ENCODE measurements at regions not wholly inside any gene's neighbourhood (a gene's known extent, or its start where the extent isn't known, plus 50 kb on each side); places are given as distances from the start of the nearest gene placed in this dataset.

DNA sequence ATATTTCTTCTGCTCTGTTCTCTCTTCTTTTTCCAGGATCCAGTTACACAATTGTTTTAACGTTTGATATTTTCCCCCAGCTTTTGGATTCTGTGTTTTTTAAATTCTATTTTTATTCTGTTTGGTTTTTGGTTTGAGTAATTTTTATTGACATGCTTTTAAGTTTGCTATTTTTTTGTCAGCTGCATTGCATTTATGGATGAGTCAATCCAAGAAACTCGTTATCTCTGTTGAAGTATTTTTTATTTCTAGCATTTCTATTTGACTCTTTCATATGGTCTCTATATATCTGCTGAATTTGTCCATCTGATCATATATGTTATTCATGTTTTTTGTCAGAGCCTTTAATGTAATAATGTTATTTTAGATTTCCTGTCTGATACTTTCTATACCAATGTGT lies 65.6 kb downstream of the DDIT4L start:
- no peak overlapping the region for H2AFZ ChIP-seq (ENCODE audit: low read length)
- TF ChIP-seq, protein P1, sequence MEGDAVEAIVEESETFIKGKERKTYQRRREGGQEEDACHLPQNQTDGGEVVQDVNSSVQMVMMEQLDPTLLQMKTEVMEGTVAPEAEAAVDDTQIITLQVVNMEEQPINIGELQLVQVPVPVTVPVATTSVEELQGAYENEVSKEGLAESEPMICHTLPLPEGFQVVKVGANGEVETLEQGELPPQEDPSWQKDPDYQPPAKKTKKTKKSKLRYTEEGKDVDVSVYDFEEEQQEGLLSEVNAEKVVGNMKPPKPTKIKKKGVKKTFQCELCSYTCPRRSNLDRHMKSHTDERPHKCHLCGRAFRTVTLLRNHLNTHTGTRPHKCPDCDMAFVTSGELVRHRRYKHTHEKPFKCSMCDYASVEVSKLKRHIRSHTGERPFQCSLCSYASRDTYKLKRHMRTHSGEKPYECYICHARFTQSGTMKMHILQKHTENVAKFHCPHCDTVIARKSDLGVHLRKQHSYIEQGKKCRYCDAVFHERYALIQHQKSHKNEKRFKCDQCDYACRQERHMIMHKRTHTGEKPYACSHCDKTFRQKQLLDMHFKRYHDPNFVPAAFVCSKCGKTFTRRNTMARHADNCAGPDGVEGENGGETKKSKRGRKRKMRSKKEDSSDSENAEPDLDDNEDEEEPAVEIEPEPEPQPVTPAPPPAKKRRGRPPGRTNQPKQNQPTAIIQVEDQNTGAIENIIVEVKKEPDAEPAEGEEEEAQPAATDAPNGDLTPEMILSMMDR (IDR thresholded peaks at IDR 0.05; ENCODE audit: extremely low read depth, low read depth, low read length), result no peak
- no peaks in the 10 kb centered on the region for H3K9me3 ChIP-seq (ENCODE audit: low read depth, low read length)
- no peaks in the 10 kb centered on the region for H3K27me3 ChIP-seq (ENCODE audit: insufficient read depth, low read length)
- H3K79me2 ChIP-seq (ENCODE audit: insufficient read depth, low read length), result no peaks in the 10 kb centered on the region
- no peak overlapping the region for H3K4me3 ChIP-seq (ENCODE audit: insufficient read depth, low read length)
- H3K4me1 ChIP-seq (ENCODE audit: insufficient read depth, low read length), result no peaks in the 10 kb centered on the region
- H3K27ac ChIP-seq (ENCODE audit: low read depth, low read length), result no peak overlapping the region
- no peaks in the 10 kb centered on the region for H3K36me3 ChIP-seq (ENCODE audit: insufficient read depth, low read length)
- H4K20me1 ChIP-seq (ENCODE audit: insufficient read depth, low read length), result no peaks in the 10 kb centered on the region
- no peak for DNase-seq (ENCODE audit: insufficient read length, low spot score, missing footprints)
- H3K4me2 ChIP-seq (ENCODE audit: insufficient read depth, low read length), result no peak overlapping the region

DNA sequence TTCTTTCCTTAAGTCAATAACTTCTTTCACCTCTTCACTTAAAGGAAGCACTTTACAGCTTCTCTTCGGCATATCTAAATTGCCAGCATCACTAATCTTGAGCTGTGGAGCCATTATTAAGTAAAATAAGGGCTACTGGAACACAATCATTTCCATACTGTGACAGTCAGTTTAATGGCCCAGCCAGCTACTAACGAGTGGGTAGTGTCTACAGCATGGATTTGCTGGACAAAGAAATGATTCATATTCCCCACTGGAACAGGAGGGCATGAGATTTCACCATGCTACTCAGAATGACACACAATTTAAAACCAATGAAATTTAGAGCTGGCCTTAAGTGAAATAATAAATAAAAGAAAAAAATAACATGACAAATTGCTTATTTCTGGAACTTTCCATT lies 72.1 kb downstream of the DDIT4L start:
- Histone ChIP-seq H3K27ac (ENCODE audit: low read depth, low read length) (no peak overlapping the region), H3K4me3 (ENCODE audit: insufficient read depth, low read length) (no peak overlapping the region), H3K9me3 (ENCODE audit: low read depth, low read length) (no peaks in the 10 kb centered on the region), H3K36me3 (ENCODE audit: insufficient read depth, low read length) (no peaks in the 10 kb centered on the region), H3K79me2 (ENCODE audit: insufficient read depth, low read length) (no peaks in the 10 kb centered on the region), H3K4me1 (ENCODE audit: insufficient read depth, low read length) (no peaks in the 10 kb centered on the region), H3K27me3 (ENCODE audit: insufficient read depth, low read length) (no peaks in the 10 kb centered on the region), H2AFZ (ENCODE audit: low read length) (no peak overlapping the region), H4K20me1 (ENCODE audit: insufficient read depth, low read length) (no peaks in the 10 kb centered on the region), H3K4me2 (ENCODE audit: insufficient read depth, low read length) (no peak overlapping the region)
- no peak for DNase-seq (ENCODE audit: insufficient read length, low spot score, missing footprints)
- TF ChIP-seq, protein P1 (IDR thresholded peaks at IDR 0.05; ENCODE audit: extremely low read depth, low read depth, low read length), result no peak

DNA sequence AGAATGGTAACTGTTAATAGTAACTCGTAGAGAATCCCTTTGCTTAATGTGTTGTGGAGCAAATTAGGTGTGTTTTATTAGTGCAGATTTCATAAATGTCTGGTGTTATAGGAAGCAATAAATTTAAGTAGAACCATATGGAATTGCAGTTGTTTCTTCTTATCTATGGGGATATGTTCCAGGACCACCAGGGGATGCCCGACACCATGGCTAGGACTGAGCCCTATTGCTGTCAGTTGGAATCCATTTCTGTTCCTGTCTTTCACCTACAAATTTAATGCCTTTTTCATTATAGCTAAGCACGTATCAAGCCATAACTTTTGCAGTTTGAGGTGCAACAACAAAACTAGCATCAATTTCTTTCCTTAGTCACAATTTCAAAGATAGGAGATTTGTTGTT lies 72.5 kb downstream of the DDIT4L start:
- no peak for DNase-seq (ENCODE audit: insufficient read length, low spot score, missing footprints)
- Histone ChIP-seq H3K4me1 (ENCODE audit: insufficient read depth, low read length) (no peaks in the 10 kb centered on the region), H3K9me3 (ENCODE audit: low read depth, low read length) (no peaks in the 10 kb centered on the region), H3K4me3 (ENCODE audit: insufficient read depth, low read length) (no peak overlapping the region), H3K27me3 (ENCODE audit: insufficient read depth, low read length) (no peaks in the 10 kb centered on the region), H3K36me3 (ENCODE audit: insufficient read depth, low read length) (no peaks in the 10 kb centered on the region), H2AFZ (ENCODE audit: low read length) (no peak overlapping the region), H3K79me2 (ENCODE audit: insufficient read depth, low read length) (no peaks in the 10 kb centered on the region), H3K4me2 (ENCODE audit: insufficient read depth, low read length) (no peak overlapping the region), H4K20me1 (ENCODE audit: insufficient read depth, low read length) (no peaks in the 10 kb centered on the region), H3K27ac (ENCODE audit: low read depth, low read length) (no peak overlapping the region)
- TF ChIP-seq, protein P1 (IDR thresholded peaks at IDR 0.05; ENCODE audit: extremely low read depth, low read depth, low read length), result no peak

DNA sequence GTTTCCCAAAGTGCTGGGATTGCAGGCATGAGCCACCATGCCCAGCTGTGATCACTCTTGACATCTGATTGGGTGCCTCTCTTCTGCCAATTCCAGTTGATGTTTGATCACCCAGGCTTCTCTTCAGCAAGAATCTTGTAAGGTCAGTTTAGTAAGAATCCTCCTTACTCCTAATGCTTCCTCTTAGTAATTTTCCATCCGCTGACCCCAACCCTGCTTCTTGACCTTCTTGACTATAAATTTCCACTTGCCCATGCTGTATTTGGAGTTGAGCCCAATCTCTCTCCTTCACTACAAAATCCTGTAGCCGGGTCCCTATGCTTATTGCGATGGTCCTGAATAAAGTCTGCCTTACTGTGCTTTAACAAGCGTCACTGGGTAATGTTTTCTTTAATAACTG lies 75.4 kb downstream of the DDIT4L start:
- H3K27me3 ChIP-seq (ENCODE audit: insufficient read depth, low read length), result no peaks in the 10 kb centered on the region
- H4K20me1 ChIP-seq (ENCODE audit: insufficient read depth, low read length), result no peaks in the 10 kb centered on the region
- no peaks in the 10 kb centered on the region for H3K36me3 ChIP-seq (ENCODE audit: insufficient read depth, low read length)
- no peak overlapping the region for H2AFZ ChIP-seq (ENCODE audit: low read length)
- H3K9me3 ChIP-seq (ENCODE audit: low read depth, low read length), result no peaks in the 10 kb centered on the region
- no peak overlapping the region for H3K4me3 ChIP-seq (ENCODE audit: insufficient read depth, low read length)
- H3K79me2 ChIP-seq (ENCODE audit: insufficient read depth, low read length), result no peaks in the 10 kb centered on the region
- no peak for DNase-seq (ENCODE audit: insufficient read length, low spot score, missing footprints)
- H3K4me2 ChIP-seq (ENCODE audit: insufficient read depth, low read length), result no peak overlapping the region
- TF ChIP-seq, protein P1 (IDR thresholded peaks at IDR 0.05; ENCODE audit: extremely low read depth, low read depth, low read length), result no peak
- no peaks in the 10 kb centered on the region for H3K4me1 ChIP-seq (ENCODE audit: insufficient read depth, low read length)
- H3K27ac ChIP-seq (ENCODE audit: low read depth, low read length), result no peak overlapping the region

Measured in osteoblast (primary cell).